Fibroblast of lung (primary cell): ENCODE measurements at regions not wholly inside any gene's neighbourhood (a gene's known extent, or its start where the extent isn't known, plus 50 kb on each side); places are given as distances from the start of the nearest gene placed in this dataset.

Source experiments
- DNase-seq, 2 donors: peaks; one replicate each; pipeline versions ENCODE4 v3.0.0 to v3.0.0-alpha.2; 2010; ENCODE audit warnings: low read depth in 2 of 2
- H2AFZ ChIP-seq: 2 replicates; pipeline ENCODE4 v1.5.1; 2012; ENCODE audit warnings: low read length, control low read depth, inconsistent platforms
- H3K27ac ChIP-seq: 2 replicates; pipeline ENCODE4 v1.5.1; 2011; ENCODE audit warnings: low read length, control low read depth; ENCODE audit not compliant: insufficient read depth
- H3K27me3 ChIP-seq: 2 replicates; pipeline ENCODE4 v1.5.1; 2011; ENCODE audit warnings: mild to moderate bottlenecking, low read length; ENCODE audit not compliant: control insufficient read depth, insufficient read depth
- H3K36me3 ChIP-seq: 2 replicates; pipeline ENCODE4 v1.5.1; 2011; ENCODE audit warnings: low read length; ENCODE audit not compliant: control insufficient read depth, insufficient read depth
- H3K4me1 ChIP-seq: 2 replicates; pipeline ENCODE4 v1.5.1; 2011; ENCODE audit warnings: low read length; ENCODE audit not compliant: control insufficient read depth, insufficient read depth; ENCODE audit errors: extremely low read depth
- H3K4me2 ChIP-seq: 2 replicates; pipeline ENCODE4 v1.5.1; 2011; ENCODE audit warnings: low read length, control low read depth; ENCODE audit not compliant: insufficient read depth; ENCODE audit errors: extremely low read depth
- H3K4me3 ChIP-seq, 4 experiments: fragments of 200-600 bp in 1 of 4; sonication (generic) in 1 of 4; replicated peaks in 1 of 4; 2 replicates each; pipeline ENCODE4 v1.5.1; 2011 to 2016; ENCODE audit warnings: low read length in 4 of 4, low read depth in 3 of 4, mild to moderate bottlenecking in 3 of 4, control low read depth in 2 of 4, inconsistent platforms in 1 of 4, mixed read lengths in 1 of 4; ENCODE audit not compliant: insufficient read depth in 1 of 4; ENCODE audit errors: control extremely low read depth in 1 of 4
- H3K79me2 ChIP-seq: 2 replicates; pipeline ENCODE4 v1.5.1; 2012; ENCODE audit warnings: mild to moderate bottlenecking, low read length, inconsistent platforms; ENCODE audit not compliant: control insufficient read depth, insufficient read depth
- H3K9ac ChIP-seq: 2 replicates; pipeline ENCODE4 v1.5.1; 2011; ENCODE audit warnings: mild to moderate bottlenecking, low read length, control low read depth; ENCODE audit not compliant: insufficient read depth
- H3K9me3 ChIP-seq: 2 replicates; pipeline ENCODE4 v1.5.1; 2012; ENCODE audit warnings: low read depth, low read length; ENCODE audit not compliant: control insufficient read depth, insufficient read depth
- H4K20me1 ChIP-seq: 2 replicates; pipeline ENCODE4 v1.5.1; 2011; ENCODE audit warnings: low read length; ENCODE audit not compliant: control insufficient read depth, insufficient read depth; ENCODE audit errors: extremely low read depth
- CTCF ChIP-seq, 2 donors: IDR thresholded peaks in 1 of 2; conservative IDR thresholded peaks in 1 of 2; 1 replicate in 1 of 2; 2 replicates in 1 of 2; pipeline ENCODE4 v1.5.1; 2011 to 2012; ENCODE audit warnings: low read length in 2 of 2, control low read depth in 1 of 2, inconsistent platforms in 1 of 2, low read depth in 1 of 2, mild to moderate bottlenecking in 1 of 2
- EZH2 ChIP-seq: IDR thresholded peaks from 2 replicates; pipeline ENCODE4 v1.5.1; 2012; ENCODE audit warnings: low read length, control low read depth, mild to moderate bottlenecking; ENCODE audit errors: missing control alignments

GRCh38 chr1:9419369-9420041, 119.8 kb upstream of the SLC25A33 start:
- DNase-seq, result no peak
- H3K27me3 ChIP-seq, result peaks cover 12% of the 10 kb centered on the region
- H3K9ac ChIP-seq, result no peak overlapping the region
- no peak overlapping the region for H3K4me3 ChIP-seq
- no peak for TF ChIP-seq CTCF (conservative IDR thresholded peaks at IDR 0.05 in 1 of 2, IDR thresholded peaks at IDR 0.05 in 1 of 2; ENCODE audit: low read depth in 1 of 2, low read length in 2 of 2)
- no peak for TF ChIP-seq EZH2
- H2AFZ ChIP-seq, result no peak overlapping the region
- no peaks in the 10 kb centered on the region for H3K36me3 ChIP-seq
- H3K9me3 ChIP-seq, result no peaks in the 10 kb centered on the region
- no peak overlapping the region for H3K27ac ChIP-seq
- H3K4me1 ChIP-seq, result peaks cover 4% of the 10 kb centered on the region
- H3K4me2 ChIP-seq, result no peak overlapping the region
- no peaks in the 10 kb centered on the region for H3K79me2 ChIP-seq
- no peaks in the 10 kb centered on the region for H4K20me1 ChIP-seq

GRCh38 chr1:9420835-9421532, 118.3 kb upstream of the SLC25A33 start:
- peaks cover 12% of the 10 kb centered on the region for H3K27me3 ChIP-seq
- no peak for DNase-seq
- no peak for TF ChIP-seq CTCF (conservative IDR thresholded peaks at IDR 0.05 in 1 of 2, IDR thresholded peaks at IDR 0.05 in 1 of 2; ENCODE audit: low read depth in 1 of 2, low read length in 2 of 2)
- no peak for TF ChIP-seq EZH2
- no peaks in the 10 kb centered on the region for H3K36me3 ChIP-seq
- H3K27ac ChIP-seq, result no peak overlapping the region
- no peaks in the 10 kb centered on the region for H3K9me3 ChIP-seq
- H3K9ac ChIP-seq, result no peak overlapping the region
- no peaks in the 10 kb centered on the region for H4K20me1 ChIP-seq
- no peak overlapping the region for H3K4me2 ChIP-seq
- no peaks in the 10 kb centered on the region for H3K79me2 ChIP-seq
- H2AFZ ChIP-seq, result no peak overlapping the region
- H3K4me3 ChIP-seq, result no peak overlapping the region
- no peaks in the 10 kb centered on the region for H3K4me1 ChIP-seq

GRCh38 chr1:9421533-9421873, 117.8 kb upstream of the SLC25A33 start:
- Histone ChIP-seq H3K4me1 (no peaks in the 10 kb centered on the region), H3K36me3 (no peaks in the 10 kb centered on the region), H3K27ac (no peak overlapping the region), H3K27me3 (peaks cover 12% of the 10 kb centered on the region), H2AFZ (no peak overlapping the region), H3K9ac (no peak overlapping the region), H3K79me2 (no peaks in the 10 kb centered on the region), H3K9me3 (no peaks in the 10 kb centered on the region), H3K4me2 (no peak overlapping the region), H3K4me3 (no peak overlapping the region), H4K20me1 (no peaks in the 10 kb centered on the region)
- no peak for DNase-seq
- TF ChIP-seq CTCF (conservative IDR thresholded peaks at IDR 0.05 in 1 of 2, IDR thresholded peaks at IDR 0.05 in 1 of 2; ENCODE audit: low read depth in 1 of 2, low read length in 2 of 2) (no peak), EZH2 (no peak)
